Activated naive CD8-positive, alpha-beta T cell (primary cell): ENCODE measurements at regions not wholly inside any gene's neighbourhood (a gene's known extent, or its start where the extent isn't known, plus 50 kb on each side); places are given as distances from the start of the nearest gene placed in this dataset.

Source experiments
- H3K27ac Mint-ChIP-seq: one replicate; pipeline ENCODE4 v1.8.0; 2021; ENCODE audit warnings: mixed read lengths
- H3K27me3 Mint-ChIP-seq: one replicate; pipeline ENCODE4 v1.8.0; 2021; ENCODE audit warnings: mixed read lengths
- H3K36me3 Mint-ChIP-seq: one replicate; pipeline ENCODE4 v1.8.0; 2021; ENCODE audit warnings: mixed read lengths
- H3K4me1 Mint-ChIP-seq: one replicate; pipeline ENCODE4 v1.8.0; 2021; ENCODE audit warnings: low read depth, mixed read lengths
- H3K4me3 Mint-ChIP-seq: one replicate; pipeline ENCODE4 v1.8.0; 2021; ENCODE audit warnings: mild to moderate bottlenecking, mixed read lengths
- H3K9me3 Mint-ChIP-seq: one replicate; pipeline ENCODE4 v1.8.0; 2021; ENCODE audit warnings: low read depth, mixed read lengths

- Mint-ChIP-seq H3K27me3 (no peaks in the 10 kb centered on the region), H3K36me3 (peaks cover 2% of the 10 kb centered on the region), H3K4me1 (no peaks in the 10 kb centered on the region), H3K9me3 (no peaks in the 10 kb centered on the region), H3K27ac (no peak overlapping the region), H3K4me3 (no peak overlapping the region)
Measured at GRCh38 chr3:67875338-67875737, 220.9 kb upstream of the SUCLG2 start.

GRCh38 chr3:67870477-67870876, 216.1 kb upstream of the SUCLG2 start:
- H3K4me1 Mint-ChIP-seq, result no peaks in the 10 kb centered on the region
- H3K9me3 Mint-ChIP-seq, result no peaks in the 10 kb centered on the region
- no peak overlapping the region for H3K4me3 Mint-ChIP-seq
- H3K27me3 Mint-ChIP-seq, result no peaks in the 10 kb centered on the region
- no peak overlapping the region for H3K27ac Mint-ChIP-seq
- H3K36me3 Mint-ChIP-seq, result peaks cover 3% of the 10 kb centered on the region

- H3K36me3 Mint-ChIP-seq, result peaks cover 3% of the 10 kb centered on the region
- H3K4me3 Mint-ChIP-seq, result no peak overlapping the region
- no peaks in the 10 kb centered on the region for H3K27me3 Mint-ChIP-seq
- H3K4me1 Mint-ChIP-seq, result no peaks in the 10 kb centered on the region
- no peak overlapping the region for H3K27ac Mint-ChIP-seq
- no peaks in the 10 kb centered on the region for H3K9me3 Mint-ChIP-seq
Measured at GRCh38 chr3:67866571-67866970, 212.2 kb upstream of the SUCLG2 start.

GRCh38 chr3:67864587-67865183, 210.3 kb upstream of the SUCLG2 start:
- peaks cover 3% of the 10 kb centered on the region for H3K36me3 Mint-ChIP-seq
- H3K27me3 Mint-ChIP-seq, result no peaks in the 10 kb centered on the region
- H3K9me3 Mint-ChIP-seq, result no peaks in the 10 kb centered on the region
- no peak overlapping the region for H3K27ac Mint-ChIP-seq
- no peak overlapping the region for H3K4me3 Mint-ChIP-seq
- H3K4me1 Mint-ChIP-seq, result no peaks in the 10 kb centered on the region

GRCh38 chr3:67863869-67864268, 209.5 kb upstream of the SUCLG2 start:
- H3K4me1 Mint-ChIP-seq, result peaks cover under 1% of the 10 kb centered on the region

GRCh38 chr3:67860429-67860828, 206.0 kb upstream of the SUCLG2 start:
- H3K4me3 Mint-ChIP-seq, result no peak overlapping the region
- H3K9me3 Mint-ChIP-seq, result no peaks in the 10 kb centered on the region
- H3K36me3 Mint-ChIP-seq, result no peaks in the 10 kb centered on the region
- H3K4me1 Mint-ChIP-seq, result peaks cover 8% of the 10 kb centered on the region
- no peak overlapping the region for H3K27ac Mint-ChIP-seq
- H3K27me3 Mint-ChIP-seq, result no peaks in the 10 kb centered on the region

More at GRCh38 chr3:67863869-67864268, 209.5 kb upstream of the SUCLG2 start:
- no peaks in the 10 kb centered on the region for H3K27me3 Mint-ChIP-seq
- H3K36me3 Mint-ChIP-seq, result peaks cover 3% of the 10 kb centered on the region
- no peak overlapping the region for H3K27ac Mint-ChIP-seq
- H3K4me3 Mint-ChIP-seq, result no peak overlapping the region
- no peaks in the 10 kb centered on the region for H3K9me3 Mint-ChIP-seq

GRCh38 chr3:67858492-67858891, 204.1 kb upstream of the SUCLG2 start:
- H3K4me1 Mint-ChIP-seq, result peaks cover 8% of the 10 kb centered on the region
- H3K4me3 Mint-ChIP-seq, result no peak overlapping the region
- peaks cover 4% of the 10 kb centered on the region for H3K36me3 Mint-ChIP-seq
- H3K9me3 Mint-ChIP-seq, result no peaks in the 10 kb centered on the region
- H3K27me3 Mint-ChIP-seq, result no peaks in the 10 kb centered on the region
- H3K27ac Mint-ChIP-seq, result no peak overlapping the region

DNA sequence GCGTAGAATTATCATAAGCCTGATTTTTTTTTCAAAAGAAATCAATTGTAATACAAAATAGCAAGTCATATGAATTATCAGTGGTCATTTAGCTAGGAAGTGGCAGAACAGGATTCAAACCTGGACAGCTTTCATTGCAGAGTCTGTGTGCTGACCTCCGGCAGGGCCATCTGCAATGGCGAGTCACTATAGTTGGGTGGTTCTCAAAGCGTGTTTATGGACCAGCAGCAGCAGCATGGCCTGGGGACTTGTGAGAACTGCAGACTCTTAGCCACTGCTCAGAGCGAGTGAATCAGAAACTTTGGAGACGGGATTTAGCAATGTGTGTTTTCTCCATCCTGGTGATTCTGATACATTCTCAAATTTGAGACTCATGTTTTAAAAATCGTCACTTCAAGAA, 202.3 kb upstream of the SUCLG2 start:
- Mint-ChIP-seq H3K4me3 (no peak overlapping the region), H3K27ac (no peak overlapping the region), H3K27me3 (no peaks in the 10 kb centered on the region), H3K9me3 (no peaks in the 10 kb centered on the region), H3K4me1 (peaks cover 8% of the 10 kb centered on the region), H3K36me3 (peaks cover 4% of the 10 kb centered on the region)

DNA sequence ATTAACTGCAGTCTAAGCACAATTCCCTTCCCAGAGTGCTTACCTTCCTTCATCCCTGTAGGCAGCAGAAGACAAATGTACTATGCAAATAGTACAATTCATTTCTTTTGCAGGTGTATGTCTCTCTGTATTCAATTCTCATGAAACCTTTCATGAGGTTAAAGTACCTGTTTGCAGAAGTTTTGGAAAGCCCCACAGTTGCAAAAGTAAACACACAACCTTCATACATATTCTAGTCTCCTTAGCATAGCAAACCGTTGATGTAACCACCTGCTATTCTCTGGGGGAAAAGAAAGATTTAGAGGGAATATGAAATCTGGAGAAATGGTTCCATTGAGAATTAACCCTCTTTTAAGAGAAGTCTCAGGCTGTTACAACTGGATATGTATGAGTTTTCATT, 200.3 kb upstream of the SUCLG2 start:
- no peaks in the 10 kb centered on the region for H3K9me3 Mint-ChIP-seq
- no peaks in the 10 kb centered on the region for H3K27me3 Mint-ChIP-seq
- no peak overlapping the region for H3K4me3 Mint-ChIP-seq
- peaks cover 8% of the 10 kb centered on the region for H3K4me1 Mint-ChIP-seq
- peaks cover 4% of the 10 kb centered on the region for H3K36me3 Mint-ChIP-seq
- H3K27ac Mint-ChIP-seq, result no peak overlapping the region

DNA sequence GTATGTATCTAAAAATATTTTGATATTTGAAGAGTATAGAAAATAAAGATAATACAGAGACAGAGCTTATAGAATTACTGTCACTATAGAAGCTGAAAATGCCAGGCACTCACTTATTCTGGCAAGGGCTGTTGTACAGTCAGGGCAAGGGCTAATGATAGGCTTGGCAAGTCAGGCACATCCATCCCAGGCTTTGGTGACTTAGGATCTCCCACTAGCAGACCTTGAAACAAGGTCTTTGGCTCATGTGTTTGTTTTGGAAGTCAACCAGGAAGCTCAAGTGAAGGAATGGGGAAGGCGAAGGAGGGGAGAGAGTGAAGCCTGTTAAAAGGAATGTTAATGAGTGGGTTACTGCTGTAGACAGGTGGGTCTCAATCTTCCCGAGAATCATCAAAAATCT, 199.1 kb upstream of the SUCLG2 start:
- Mint-ChIP-seq H3K4me3 (no peak overlapping the region), H3K9me3 (no peaks in the 10 kb centered on the region), H3K4me1 (peaks cover 4% of the 10 kb centered on the region), H3K27ac (no peak overlapping the region), H3K36me3 (peaks cover 4% of the 10 kb centered on the region), H3K27me3 (no peaks in the 10 kb centered on the region)

GRCh38 chr3:67848299-67848698, 193.9 kb upstream of the SUCLG2 start:
- H3K36me3 Mint-ChIP-seq, result no peaks in the 10 kb centered on the region
- H3K4me3 Mint-ChIP-seq, result no peak overlapping the region
- H3K27me3 Mint-ChIP-seq, result no peaks in the 10 kb centered on the region
- no peaks in the 10 kb centered on the region for H3K9me3 Mint-ChIP-seq
- H3K4me1 Mint-ChIP-seq, result no peaks in the 10 kb centered on the region
- H3K27ac Mint-ChIP-seq, result no peak overlapping the region

GRCh38 chr3:67846166-67846565, 191.8 kb upstream of the SUCLG2 start:
- peaks cover 2% of the 10 kb centered on the region for H3K36me3 Mint-ChIP-seq
- H3K4me3 Mint-ChIP-seq, result no peak overlapping the region
- no peaks in the 10 kb centered on the region for H3K27me3 Mint-ChIP-seq
- H3K4me1 Mint-ChIP-seq, result no peaks in the 10 kb centered on the region
- H3K27ac Mint-ChIP-seq, result no peak overlapping the region
- no peaks in the 10 kb centered on the region for H3K9me3 Mint-ChIP-seq

DNA sequence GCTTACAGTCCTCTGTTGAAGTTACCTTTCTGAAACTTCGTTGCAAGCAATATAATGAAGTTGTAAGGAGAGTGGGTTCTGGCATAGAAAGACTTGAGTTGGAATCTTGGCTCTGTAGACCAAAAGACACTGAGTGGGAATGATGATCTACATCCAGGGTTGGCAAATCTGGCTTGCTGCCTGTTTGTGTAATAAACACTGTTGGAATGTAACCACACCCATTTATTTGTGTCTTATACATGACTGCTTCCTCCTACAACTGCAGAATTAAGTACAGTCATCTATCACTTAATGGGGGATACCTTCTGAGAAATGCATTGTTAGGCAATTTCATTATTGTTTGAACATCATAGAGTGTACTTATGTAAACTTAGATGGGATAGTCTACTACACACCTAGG, 178.4 kb upstream of the SUCLG2 start:
- Mint-ChIP-seq H3K4me3 (no peak overlapping the region), H3K36me3 (peaks cover 21% of the 10 kb centered on the region), H3K27ac (no peak overlapping the region), H3K27me3 (no peaks in the 10 kb centered on the region), H3K4me1 (no peaks in the 10 kb centered on the region), H3K9me3 (peaks cover 29% of the 10 kb centered on the region)

DNA sequence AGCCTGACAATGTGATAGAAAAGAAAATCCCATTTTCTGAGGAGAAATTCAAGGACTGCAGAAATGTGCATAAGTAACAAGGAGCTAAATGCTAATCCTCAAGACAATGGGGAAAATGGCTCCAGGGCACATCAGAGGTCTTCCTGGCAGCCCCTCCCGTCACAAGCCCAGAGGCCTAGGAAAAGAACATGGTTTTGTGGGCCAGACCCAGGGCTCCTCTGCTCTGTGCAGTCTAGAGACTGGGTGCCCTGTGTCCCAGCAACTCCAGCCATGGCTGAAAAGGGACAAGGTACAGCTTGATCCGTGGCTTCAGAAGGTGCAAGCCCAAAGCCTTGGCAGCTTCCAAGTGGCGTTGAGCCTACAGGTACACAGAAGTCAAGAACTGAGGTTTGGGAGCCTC, 176.8 kb upstream of the SUCLG2 start:
- Mint-ChIP-seq H3K27me3 (no peaks in the 10 kb centered on the region), H3K4me3 (no peak overlapping the region), H3K27ac (no peak overlapping the region), H3K9me3 (peaks cover 30% of the 10 kb centered on the region), H3K36me3 (peaks cover 25% of the 10 kb centered on the region), H3K4me1 (no peaks in the 10 kb centered on the region)

- Mint-ChIP-seq H3K9me3 (peaks cover 29% of the 10 kb centered on the region), H3K27me3 (no peaks in the 10 kb centered on the region), H3K4me3 (no peak overlapping the region), H3K36me3 (peaks cover 16% of the 10 kb centered on the region), H3K4me1 (no peaks in the 10 kb centered on the region), H3K27ac (no peak overlapping the region)
Measured at GRCh38 chr3:67828486-67829010, 174.1 kb upstream of the SUCLG2 start.

- Mint-ChIP-seq H3K4me3 (no peak overlapping the region), H3K4me1 (peaks cover 2% of the 10 kb centered on the region), H3K27ac (no peak overlapping the region), H3K36me3 (no peaks in the 10 kb centered on the region), H3K27me3 (no peaks in the 10 kb centered on the region), H3K9me3 (peaks cover 12% of the 10 kb centered on the region)
Measured at GRCh38 chr3:67821135-67821534, 166.7 kb upstream of the SUCLG2 start.
